ENCODE measurements at regions not wholly inside any gene's neighbourhood (a gene's known extent, or its start where the extent isn't known, plus 50 kb on each side); places are given as distances from the start of the nearest gene placed in this dataset.

GRCh38 chr18:76167410-76167809 lies 327.6 kb downstream of the ZNF516 start:
- no peak for TF ChIP-seq CTCF (IDR thresholded peaks at IDR 0.05)
- no peak for TF ChIP-seq POLR2A (IDR thresholded peaks at IDR 0.05)
- TF ChIP-seq POLR2AphosphoS5 (IDR thresholded peaks at IDR 0.05), result no peak

All from suprapubic skin (tissue), 4 donors.